Panc1 (cell line): ENCODE measurements at regions not wholly inside any gene's neighbourhood (a gene's known extent, or its start where the extent isn't known, plus 50 kb on each side); places are given as distances from the start of the nearest gene placed in this dataset.

Experiments
- CTCF ChIP-seq: fragments of 450-650 bp; IDR thresholded peaks from 2 replicates; pipeline ENCODE4 v1.5.1; 2017; ENCODE audit warnings: mild to moderate bottlenecking
- POLR2AphosphoS5 ChIP-seq: IDR thresholded peaks from 2 replicates; pipeline ENCODE4 v1.6.1; 2012; ENCODE audit warnings: mild to moderate bottlenecking, low read depth, low read length, moderate library complexity
- TF ChIP-seq, protein P1 (sequence below), 2 experiments: IDR thresholded peaks; 2 replicates each; pipeline ENCODE4 v1.6.1; 2011 to 2012; ENCODE audit warnings: low read depth in 2 of 2, control low read depth in 1 of 2, low read length in 1 of 2, mild to moderate bottlenecking in 1 of 2, moderate library complexity in 1 of 2; ENCODE audit not compliant: insufficient read depth in 1 of 2

DNA sequence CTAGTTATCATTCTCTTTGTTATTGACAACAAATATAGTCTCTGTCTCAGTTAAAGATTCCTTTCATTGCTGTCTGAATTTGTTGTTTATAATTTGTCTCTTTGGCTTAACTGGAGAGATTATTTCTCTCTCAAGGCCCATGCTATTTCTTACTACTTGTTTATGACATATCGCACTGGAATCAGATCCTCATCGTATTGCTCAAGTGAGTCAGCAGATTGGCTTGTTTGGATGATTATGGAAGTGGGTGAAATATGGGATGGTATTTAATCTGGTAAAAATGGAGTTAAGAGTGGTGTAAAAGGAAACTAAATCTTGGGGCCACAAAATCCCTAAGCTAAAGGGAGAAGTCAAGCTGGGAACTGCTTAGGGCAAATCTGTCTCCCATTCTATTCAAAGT, 613.1 kb downstream of the SI start:
- no peak for TF ChIP-seq CTCF
- TF ChIP-seq POLR2AphosphoS5: no peak
- TF ChIP-seq, protein P1, sequence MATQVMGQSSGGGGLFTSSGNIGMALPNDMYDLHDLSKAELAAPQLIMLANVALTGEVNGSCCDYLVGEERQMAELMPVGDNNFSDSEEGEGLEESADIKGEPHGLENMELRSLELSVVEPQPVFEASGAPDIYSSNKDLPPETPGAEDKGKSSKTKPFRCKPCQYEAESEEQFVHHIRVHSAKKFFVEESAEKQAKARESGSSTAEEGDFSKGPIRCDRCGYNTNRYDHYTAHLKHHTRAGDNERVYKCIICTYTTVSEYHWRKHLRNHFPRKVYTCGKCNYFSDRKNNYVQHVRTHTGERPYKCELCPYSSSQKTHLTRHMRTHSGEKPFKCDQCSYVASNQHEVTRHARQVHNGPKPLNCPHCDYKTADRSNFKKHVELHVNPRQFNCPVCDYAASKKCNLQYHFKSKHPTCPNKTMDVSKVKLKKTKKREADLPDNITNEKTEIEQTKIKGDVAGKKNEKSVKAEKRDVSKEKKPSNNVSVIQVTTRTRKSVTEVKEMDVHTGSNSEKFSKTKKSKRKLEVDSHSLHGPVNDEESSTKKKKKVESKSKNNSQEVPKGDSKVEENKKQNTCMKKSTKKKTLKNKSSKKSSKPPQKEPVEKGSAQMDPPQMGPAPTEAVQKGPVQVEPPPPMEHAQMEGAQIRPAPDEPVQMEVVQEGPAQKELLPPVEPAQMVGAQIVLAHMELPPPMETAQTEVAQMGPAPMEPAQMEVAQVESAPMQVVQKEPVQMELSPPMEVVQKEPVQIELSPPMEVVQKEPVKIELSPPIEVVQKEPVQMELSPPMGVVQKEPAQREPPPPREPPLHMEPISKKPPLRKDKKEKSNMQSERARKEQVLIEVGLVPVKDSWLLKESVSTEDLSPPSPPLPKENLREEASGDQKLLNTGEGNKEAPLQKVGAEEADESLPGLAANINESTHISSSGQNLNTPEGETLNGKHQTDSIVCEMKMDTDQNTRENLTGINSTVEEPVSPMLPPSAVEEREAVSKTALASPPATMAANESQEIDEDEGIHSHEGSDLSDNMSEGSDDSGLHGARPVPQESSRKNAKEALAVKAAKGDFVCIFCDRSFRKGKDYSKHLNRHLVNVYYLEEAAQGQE (IDR thresholded peaks at IDR 0.05; ENCODE audit: insufficient read depth in 1 of 2, low read depth in 2 of 2, low read length in 1 of 2): no peak
